IMR-90 (cell line): ENCODE measurements at regions not wholly inside any gene's neighbourhood (a gene's known extent, or its start where the extent isn't known, plus 50 kb on each side); places are given as distances from the start of the nearest gene placed in this dataset.

ENCODE experiments used
- ATAC-seq: fragments of 200-7000 bp; cut with Tn5 transposase; 2 replicates; pipeline ENCODE4 v1.9.1; 2020; ENCODE audit warnings: low read depth, mild to moderate bottlenecking, moderate library complexity
- BruUV-seq: library from RNA; stranded (reverse); fragments of 400-500 nt; replicated peaks from 2 replicates; lab custom pipeline; 2021; lab: Mats Ljungman, UMichigan
- CTCF ChIA-PET: fragments of 300-600 bp; formaldehyde crosslinking; extraction: SDS; loops from one replicate; lab custom pipeline; 2021; ENCODE audit warnings: antibody characterized with exemption; lab: Yijun Ruan, JAX
- POLR2A ChIA-PET: fragments of 300-600 bp; sonication (Branson Sonifier 250); formaldehyde crosslinking; loops from one replicate; lab custom pipeline; 2022; ENCODE audit warnings: antibody characterized with exemption; ENCODE audit not compliant: unreplicated experiment; lab: Charles Lee
- DNase-seq: peaks from one replicate; pipeline ENCODE4 v3.0.0; 2013
- H2AFZ ChIP-seq: replicated peaks from 2 replicates; pipeline ENCODE3; 2013; ENCODE audit warnings: low read length, mild to moderate bottlenecking; ENCODE audit not compliant: poor library complexity
- H2AK5ac ChIP-seq: 2 replicates; pipeline ENCODE4 v1.6.1; 2013; ENCODE audit warnings: low read depth, low read length, inconsistent platforms
- H2AK9ac ChIP-seq: replicated peaks from 2 replicates; pipeline ENCODE3; 2013; ENCODE audit warnings: mild to moderate bottlenecking, low read depth, low read length, moderate library complexity; ENCODE audit not compliant: poor library complexity
- H2BK120ac ChIP-seq: 2 replicates; pipeline ENCODE4 v1.6.1; 2013; ENCODE audit warnings: low read depth, low read length, inconsistent platforms
- H2BK15ac ChIP-seq: 3 replicates; pipeline ENCODE4 v1.6.1; 2013; ENCODE audit warnings: low read depth, low read length, inconsistent platforms
- H2BK20ac ChIP-seq: 2 replicates; pipeline ENCODE4 v1.6.1; 2013; ENCODE audit warnings: low read depth, mild to moderate bottlenecking, inconsistent platforms, low read length, moderate library complexity
- H2BK5ac ChIP-seq: 2 replicates; pipeline ENCODE4 v1.6.1; 2013; ENCODE audit warnings: mild to moderate bottlenecking, low read depth, low read length, inconsistent platforms; ENCODE audit not compliant: poor library complexity, severe bottlenecking
- H3K14ac ChIP-seq: replicated peaks from 2 replicates; pipeline ENCODE4 v1.6.1; 2013; ENCODE audit warnings: low read depth, low read length, inconsistent platforms
- H3K18ac ChIP-seq: 2 replicates; pipeline ENCODE4 v1.6.1; 2013; ENCODE audit warnings: low read depth, low read length, control low read depth
- H3K23ac ChIP-seq: 2 replicates; pipeline ENCODE4 v1.6.1; 2013; ENCODE audit warnings: low read depth, low read length, inconsistent platforms
- H3K27ac ChIP-seq: 2 replicates; pipeline ENCODE4 v1.5.1; 2013; ENCODE audit warnings: mild to moderate bottlenecking, control low read depth, low read length; ENCODE audit not compliant: insufficient read depth
- H3K27me3 ChIP-seq: 2 replicates; pipeline ENCODE4 v1.6.1; 2013; ENCODE audit warnings: low read length; ENCODE audit not compliant: control insufficient read depth, insufficient read depth
- H3K36me3 ChIP-seq: 2 replicates; pipeline ENCODE4 v1.6.1; 2013; ENCODE audit warnings: low read length, mixed read lengths; ENCODE audit not compliant: control insufficient read depth, insufficient read depth
- H3K4ac ChIP-seq: 2 replicates; pipeline ENCODE4 v1.6.1; 2013; ENCODE audit warnings: low read depth, low read length, inconsistent platforms
- H3K4me1 ChIP-seq: 2 replicates; pipeline ENCODE4 v1.6.1; 2013; ENCODE audit warnings: low read length, mixed read lengths; ENCODE audit not compliant: control insufficient read depth, insufficient read depth
- H3K4me2 ChIP-seq: 2 replicates; pipeline ENCODE4 v1.6.1; 2013; ENCODE audit warnings: low read depth, mild to moderate bottlenecking, control low read depth, low read length, moderate library complexity
- H3K4me3 ChIP-seq: 2 replicates; pipeline ENCODE4 v1.5.1; 2013; ENCODE audit warnings: low read depth, mild to moderate bottlenecking, control low read depth, low read length, moderate library complexity; ENCODE audit not compliant: insufficient read depth
- H3K56ac ChIP-seq: 2 replicates; pipeline ENCODE4 v1.6.1; 2013; ENCODE audit warnings: low read length, inconsistent platforms; ENCODE audit not compliant: insufficient read depth; ENCODE audit errors: extremely low read depth
- H3K79me1 ChIP-seq, 2 experiments: 2 replicates each; pipeline ENCODE4 v1.6.1; 2013; ENCODE audit warnings: low read length in 2 of 2, inconsistent platforms in 1 of 2, low read depth in 1 of 2
- H3K9ac ChIP-seq: 2 replicates; pipeline ENCODE4 v1.6.1; 2013; ENCODE audit warnings: low read depth, low read length, control low read depth
- H3K9me1 ChIP-seq: 2 replicates; pipeline ENCODE4 v1.6.1; 2013; ENCODE audit warnings: low read length, inconsistent platforms; ENCODE audit not compliant: insufficient read depth
- H3K9me3 ChIP-seq: 2 replicates; pipeline ENCODE4 v1.6.1; 2013; ENCODE audit warnings: low read length; ENCODE audit not compliant: control insufficient read depth, insufficient read depth
- H4K20me1 ChIP-seq: 2 replicates; pipeline ENCODE4 v1.6.1; 2013; ENCODE audit warnings: low read length, inconsistent platforms; ENCODE audit not compliant: insufficient read depth
- H4K5ac ChIP-seq: 2 replicates; pipeline ENCODE4 v1.6.1; 2013; ENCODE audit warnings: mild to moderate bottlenecking, low read depth, low read length, control low read depth
- H4K8ac ChIP-seq, 2 experiments: 2 replicates each; pipeline ENCODE4 v1.6.1; 2013; ENCODE audit warnings: low read depth in 2 of 2, low read length in 2 of 2, control low read depth in 1 of 2, inconsistent platforms in 1 of 2
- H4K91ac ChIP-seq: 2 replicates; pipeline ENCODE4 v1.6.1; 2013; ENCODE audit warnings: low read depth, low read length, inconsistent platforms; ENCODE audit not compliant: insufficient read depth
- BHLHE40 ChIP-seq: fragments of 150-350 bp; IDR thresholded peaks from 2 replicates; pipeline ENCODE4 v1.6.1; 2016; ENCODE audit warnings: mild to moderate bottlenecking, low read depth, low read length
- CEBPB ChIP-seq: IDR thresholded peaks from 2 replicates; pipeline ENCODE4 v1.6.1; 2012; ENCODE audit warnings: low read depth, low read length, improper control_type of control experiment
- CHD1 ChIP-seq: IDR thresholded peaks from 2 replicates; pipeline ENCODE4 v1.6.1; 2012; ENCODE audit warnings: low read depth, low read length, improper control_type of control experiment
- CTCF ChIP-seq: conservative IDR thresholded peaks from 2 replicates; pipeline ENCODE4 v1.5.1; 2012; ENCODE audit warnings: mild to moderate bottlenecking, low read depth, low read length, improper control_type of control experiment
- ELK1 ChIP-seq: fragments of 150-350 bp; IDR thresholded peaks from 2 replicates; pipeline ENCODE4 v1.6.1; 2016; ENCODE audit warnings: low read depth, mild to moderate bottlenecking, low read length, moderate library complexity, borderline replicate concordance
- FOS ChIP-seq: fragments of 150-350 bp; IDR thresholded peaks from 2 replicates; pipeline ENCODE4 v1.6.1; 2016; ENCODE audit warnings: low read depth, low read length
- MAFK ChIP-seq: IDR thresholded peaks from 2 replicates; pipeline ENCODE4 v1.6.1; 2012; ENCODE audit warnings: low read depth, low read length, improper control_type of control experiment
- MAZ ChIP-seq: IDR thresholded peaks from 2 replicates; pipeline ENCODE4 v1.6.1; 2012; ENCODE audit warnings: low read depth, mild to moderate bottlenecking, low read length, improper control_type of control experiment, moderate library complexity, borderline replicate concordance
- MXI1 ChIP-seq: IDR thresholded peaks from 2 replicates; pipeline ENCODE4 v1.6.1; 2012; ENCODE audit warnings: low read depth, mild to moderate bottlenecking, low read length, moderate library complexity, borderline replicate concordance
- NFE2L2 ChIP-seq: fragments of 150-350 bp; IDR thresholded peaks from 2 replicates; pipeline ENCODE4 v1.6.1; 2016; ENCODE audit warnings: low read depth, mild to moderate bottlenecking, low read length
- POLR2A ChIP-seq: IDR thresholded peaks from 2 replicates; pipeline ENCODE4 v1.6.1; 2012; ENCODE audit warnings: mild to moderate bottlenecking, low read depth, low read length
- RAD21 ChIP-seq: IDR thresholded peaks from 2 replicates; pipeline ENCODE4 v1.6.1; 2012; ENCODE audit warnings: low read length, improper control_type of control experiment
- RCOR1 ChIP-seq: IDR thresholded peaks from 2 replicates; pipeline ENCODE4 v1.6.1; 2012; ENCODE audit warnings: mild to moderate bottlenecking, low read length, improper control_type of control experiment; ENCODE audit not compliant: insufficient replicate concordance
- RFX5 ChIP-seq: IDR thresholded peaks from 2 replicates; pipeline ENCODE4 v1.8.0; 2012; ENCODE audit warnings: low read depth, mild to moderate bottlenecking, low read length, moderate library complexity
- SMC3 ChIP-seq: fragments of 150-350 bp; IDR thresholded peaks from 2 replicates; pipeline ENCODE4 v1.6.1; 2016; ENCODE audit warnings: low read depth, mild to moderate bottlenecking, antibody characterized with exemption, low read length, moderate library complexity
- WGBS, 2 experiments: methylation state at CpG; one replicate each; pipeline versions ENCODE4 v1.1.5 to v1.1.7; 2013; ENCODE audit warnings: missing lambda C conversion rate in 2 of 2; ENCODE audit not compliant: insufficient read length in 1 of 2; ENCODE audit errors: extremely low coverage in 2 of 2; 5-methylcytosine and 5-hydroxymethylcytosine counted together
- dilution Hi-C: fragments of 300-500 bp; cut with HindIII; formaldehyde crosslinking; loops from one replicate; pipeline ENCODE4 v1.14.3; 2018; ENCODE audit warnings: low sequenced_read_pairs; ENCODE audit not compliant: unreplicated experiment
- in situ Hi-C: fragments of 300-500 bp; cut with MboI; formaldehyde crosslinking; loops from 3 replicates; pipeline ENCODE4 v1.14.3; 2019; ENCODE audit warnings: low sequenced_read_pairs, inconsistent platforms, mixed read lengths
- intact Hi-C: fragments of 100-400 bp; cut with micrococcal nuclease; formaldehyde crosslinking; loops from 2 replicates; pipeline ENCODE4 v1.10.0; 2022
- TF ChIP-seq, protein P1 (sequence below): fragments of 150-350 bp; IDR thresholded peaks from 2 replicates; pipeline ENCODE4 v1.6.1; 2017; ENCODE audit warnings: mild to moderate bottlenecking, antibody characterized with exemption, low read length, low read depth

- Histone ChIP-seq H3K9ac (no peak overlapping the region), H2BK15ac (no peak overlapping the region), H2BK5ac (no peak overlapping the region), H4K8ac (no peak overlapping the region), H3K4ac (no peak overlapping the region), H4K20me1 (no peaks in the 10 kb centered on the region), H3K18ac (no peak overlapping the region), H4K91ac (no peak overlapping the region), H3K14ac (no peak overlapping the region), H3K79me1 (no peaks in the 10 kb centered on the region), H2BK20ac (no peak overlapping the region), H4K5ac (no peak overlapping the region), H3K36me3 (no peaks in the 10 kb centered on the region), H3K27me3 (no peaks in the 10 kb centered on the region), H3K4me3 (no peak overlapping the region), H3K9me3 (peaks cover 5% of the 10 kb centered on the region; the same call in 1 of the 2 replicates), H2BK120ac (no peak overlapping the region), H3K23ac (no peak overlapping the region), H2AK5ac (no peak overlapping the region), H3K4me2 (no peak overlapping the region), H3K27ac (no peak overlapping the region), H3K9me1 (no peaks in the 10 kb centered on the region), H2AK9ac (no peak overlapping the region), H2AFZ (no peak overlapping the region), H3K4me1 (no peaks in the 10 kb centered on the region), H3K56ac (no peak overlapping the region)
- DNase-seq, result no peak
- CTCF ChIA-PET, result no interaction called here
- no peak for ATAC-seq
- TF ChIP-seq NFE2L2 (no peak), MAFK (no peak), MXI1 (no peak), BHLHE40 (no peak), FOS (no peak), MAZ (no peak), CTCF (no peak), POLR2A (no peak), RCOR1 (no peak), RFX5 (no peak), SMC3 (no peak), CEBPB (no peak), ELK1 (no peak), CHD1 (no peak), RAD21 (no peak)
- TF ChIP-seq, protein P1, sequence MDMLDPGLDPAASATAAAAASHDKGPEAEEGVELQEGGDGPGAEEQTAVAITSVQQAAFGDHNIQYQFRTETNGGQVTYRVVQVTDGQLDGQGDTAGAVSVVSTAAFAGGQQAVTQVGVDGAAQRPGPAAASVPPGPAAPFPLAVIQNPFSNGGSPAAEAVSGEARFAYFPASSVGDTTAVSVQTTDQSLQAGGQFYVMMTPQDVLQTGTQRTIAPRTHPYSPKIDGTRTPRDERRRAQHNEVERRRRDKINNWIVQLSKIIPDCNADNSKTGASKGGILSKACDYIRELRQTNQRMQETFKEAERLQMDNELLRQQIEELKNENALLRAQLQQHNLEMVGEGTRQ, result no peak
- POLR2A ChIA-PET, result no interaction called here
- in situ Hi-C loops, result no loop called here
- intact Hi-C loops, result no loop called here
- BruUV-seq, result no TSS peak
- WGBS, 2 experiments, result no CpG with 5 or more reads among the region's 2 CpGs
- dilution Hi-C loops, result no loop called here
These were observed 99.4 kb upstream of the VGLL2 start for GRCh38 chr6:117165911-117166499.
